ENCODE measurements at regions not wholly inside any gene's neighbourhood (a gene's known extent, or its start where the extent isn't known, plus 50 kb on each side); places are given as distances from the start of the nearest gene placed in this dataset.

DNA sequence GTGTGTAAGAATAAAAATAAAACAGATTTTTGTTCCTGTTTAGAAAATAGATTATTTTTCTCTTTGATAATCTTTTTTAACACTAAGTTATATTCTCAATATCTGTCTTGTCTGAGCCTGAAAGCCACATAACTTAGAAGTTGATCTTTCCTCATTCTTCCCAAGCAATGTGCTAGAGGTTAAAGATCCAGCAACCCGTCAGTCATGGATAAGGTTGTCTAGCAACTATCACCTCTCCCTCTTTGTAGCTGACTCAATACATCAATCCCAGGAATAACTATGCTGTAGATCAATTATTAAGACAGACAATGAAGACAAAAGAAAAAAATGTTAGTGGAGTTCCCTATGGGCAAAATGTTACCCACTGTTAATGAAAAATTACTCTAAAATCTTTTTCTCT, 813.1 kb upstream of the CCDC179 start:
- TF ChIP-seq, protein P1, sequence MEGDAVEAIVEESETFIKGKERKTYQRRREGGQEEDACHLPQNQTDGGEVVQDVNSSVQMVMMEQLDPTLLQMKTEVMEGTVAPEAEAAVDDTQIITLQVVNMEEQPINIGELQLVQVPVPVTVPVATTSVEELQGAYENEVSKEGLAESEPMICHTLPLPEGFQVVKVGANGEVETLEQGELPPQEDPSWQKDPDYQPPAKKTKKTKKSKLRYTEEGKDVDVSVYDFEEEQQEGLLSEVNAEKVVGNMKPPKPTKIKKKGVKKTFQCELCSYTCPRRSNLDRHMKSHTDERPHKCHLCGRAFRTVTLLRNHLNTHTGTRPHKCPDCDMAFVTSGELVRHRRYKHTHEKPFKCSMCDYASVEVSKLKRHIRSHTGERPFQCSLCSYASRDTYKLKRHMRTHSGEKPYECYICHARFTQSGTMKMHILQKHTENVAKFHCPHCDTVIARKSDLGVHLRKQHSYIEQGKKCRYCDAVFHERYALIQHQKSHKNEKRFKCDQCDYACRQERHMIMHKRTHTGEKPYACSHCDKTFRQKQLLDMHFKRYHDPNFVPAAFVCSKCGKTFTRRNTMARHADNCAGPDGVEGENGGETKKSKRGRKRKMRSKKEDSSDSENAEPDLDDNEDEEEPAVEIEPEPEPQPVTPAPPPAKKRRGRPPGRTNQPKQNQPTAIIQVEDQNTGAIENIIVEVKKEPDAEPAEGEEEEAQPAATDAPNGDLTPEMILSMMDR (IDR thresholded peaks at IDR 0.05) = no peak
- no peak for TF ChIP-seq POLR2A (IDR thresholded peaks at IDR 0.05)

GRCh38 chr11:23674866-23675265, 814.6 kb upstream of the CCDC179 start:
- no peak overlapping the region for H3K4me3 ChIP-seq (ENCODE audit: low read depth, poor library complexity, severe bottlenecking)
- no peak for DNase-seq (ENCODE audit: low spot score in 2 of 2)
- no peak for TF ChIP-seq POLR2A (IDR thresholded peaks at IDR 0.05)
- TF ChIP-seq, protein P1 (IDR thresholded peaks at IDR 0.05) = no peak
- intact Hi-C loops (cut with DNase I; ENCODE audit: low total_unique reads) = no loop called here

More for the DNA sequence above, 813.1 kb upstream of the CCDC179 start:
- no peak overlapping the region for H3K4me3 ChIP-seq (ENCODE audit: low read depth, poor library complexity, severe bottlenecking)
- WGBS, 2 donors = 70 to 79% methylated on average over 1 of the region's 1 CpG
- intact Hi-C loops (cut with DNase I; ENCODE audit: low total_unique reads) = no loop called here
- DNase-seq (ENCODE audit: low spot score in 2 of 2) = no peak

DNA sequence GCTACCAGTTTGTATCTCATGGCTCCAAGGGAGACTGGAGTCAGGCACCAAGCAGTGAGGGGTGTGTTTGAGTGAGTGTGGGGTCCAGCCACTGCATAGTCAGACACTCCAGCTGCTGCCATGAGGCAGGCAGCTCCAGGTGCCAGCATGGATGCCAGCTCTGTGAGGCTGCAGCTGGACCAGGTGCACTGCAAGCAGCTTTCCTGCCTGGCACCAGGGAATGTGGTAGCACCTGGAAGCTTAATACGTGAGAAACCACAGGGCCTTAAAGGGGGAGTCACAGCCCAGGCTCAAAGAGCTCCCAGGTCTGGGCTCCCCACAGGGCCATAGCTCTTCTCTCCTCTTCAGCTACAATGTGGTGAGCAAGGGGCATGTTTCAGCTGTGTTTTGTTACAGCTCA, 817.8 kb upstream of the LUZP2 start:
- WGBS, 2 donors = 70 to 78% methylated on average over 1 of the region's 1 CpG
- intact Hi-C loops (cut with DNase I; ENCODE audit: low total_unique reads) = no loop called here
- DNase-seq (ENCODE audit: low spot score in 2 of 2) = no peak
- TF ChIP-seq, protein P1 (IDR thresholded peaks at IDR 0.05) = no peak
- TF ChIP-seq POLR2A (IDR thresholded peaks at IDR 0.05) = no peak
- H3K4me3 ChIP-seq (ENCODE audit: low read depth, poor library complexity, severe bottlenecking) = no peak overlapping the region

- 86 to 94% methylated on average over 10 of the region's 10 CpGs for WGBS, 2 donors
- no peak for DNase-seq (ENCODE audit: low spot score in 2 of 2)
- intact Hi-C loops (cut with DNase I; ENCODE audit: low total_unique reads) = no loop called here
- TF ChIP-seq, protein P1 (IDR thresholded peaks at IDR 0.05) = no peak
- no peak for TF ChIP-seq POLR2A (IDR thresholded peaks at IDR 0.05)
- no peak overlapping the region for H3K4me3 ChIP-seq (ENCODE audit: low read depth, poor library complexity, severe bottlenecking)
These were observed 816.9 kb upstream of the LUZP2 start for GRCh38 chr11:23679981-23680380.

DNA sequence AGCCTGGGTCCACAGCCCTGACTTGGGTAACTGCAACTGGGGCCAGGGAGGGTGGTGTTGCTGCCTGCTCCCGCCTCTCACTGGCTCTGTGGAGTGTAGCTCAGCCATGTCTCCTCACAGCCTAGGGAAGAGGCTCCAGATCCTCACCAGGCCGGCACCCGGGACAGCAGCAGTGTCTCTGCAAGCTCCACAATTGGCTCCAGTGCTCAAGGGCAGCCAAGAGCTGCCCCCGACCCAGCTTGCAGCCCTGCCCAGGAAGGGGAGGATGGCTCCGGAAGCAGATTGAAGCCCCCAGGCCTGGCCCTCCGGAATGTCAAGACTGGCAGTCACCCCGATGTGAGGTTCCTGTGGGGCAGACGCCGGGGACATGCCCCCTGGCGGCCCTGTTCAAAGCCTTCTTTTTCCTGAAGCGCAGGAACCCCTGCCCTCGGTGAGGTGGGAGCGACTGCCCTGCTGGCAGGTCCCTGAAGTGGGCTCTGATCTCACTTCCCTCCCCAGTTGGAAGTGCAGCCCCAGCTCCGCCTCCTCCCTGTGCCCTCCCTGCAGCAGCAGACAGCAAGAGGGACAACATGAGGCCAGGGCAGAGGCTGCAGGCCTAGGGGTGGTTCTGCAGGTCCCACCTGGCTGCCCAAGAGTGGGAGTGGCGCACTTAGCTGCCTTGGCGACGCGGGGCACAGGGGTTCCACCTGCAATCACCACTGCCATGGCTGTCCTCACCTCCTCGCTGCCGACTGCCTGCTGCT, 816.2 kb upstream of the LUZP2 start:
- WGBS, 2 donors = 92 to 93% methylated on average over 16 to 18 of the region's 20 CpGs
- peak in 1 of 2 donors; percentile 78 for DNase-seq (ENCODE audit: low spot score in 2 of 2)
- intact Hi-C loops (cut with DNase I; ENCODE audit: low total_unique reads) = no loop called here
- TF ChIP-seq POLR2A (IDR thresholded peaks at IDR 0.05) = no peak
- TF ChIP-seq, protein P1 (IDR thresholded peaks at IDR 0.05) = no peak
- no peak overlapping the region for H3K4me3 ChIP-seq (ENCODE audit: low read depth, poor library complexity, severe bottlenecking)

GRCh38 chr11:23684701-23685100, 812.2 kb upstream of the LUZP2 start:
- TF ChIP-seq, protein P1 (IDR thresholded peaks at IDR 0.05) = no peak
- TF ChIP-seq POLR2A (IDR thresholded peaks at IDR 0.05) = no peak
- no peak overlapping the region for H3K4me3 ChIP-seq (ENCODE audit: low read depth, poor library complexity, severe bottlenecking)
- DNase-seq (ENCODE audit: low spot score in 2 of 2) = no peak
- 73 to 85% methylated on average over 2 of the region's 2 CpGs for WGBS, 2 donors
- intact Hi-C loops (cut with DNase I; ENCODE audit: low total_unique reads) = no loop called here
